ENCODE measurements at regions not wholly inside any gene's neighbourhood (a gene's known extent, or its start where the extent isn't known, plus 50 kb on each side); places are given as distances from the start of the nearest gene placed in this dataset.

GRCh38 chr4:19534159-19534558 lies 717.5 kb upstream of the SLIT2 start:
- Histone ChIP-seq H3K9me3 (no peaks in the 10 kb centered on the region), H3K36me3 (no peaks in the 10 kb centered on the region), H3K4me1 (ENCODE audit: insufficient read depth) (no peaks in the 10 kb centered on the region), H3K27ac (no peak overlapping the region), H3K4me3 (no peak overlapping the region), H3K27me3 (no peaks in the 10 kb centered on the region)
- intact Hi-C loops (cut with DNase I) = no loop called here
- no peak for TF ChIP-seq EP300 (IDR thresholded peaks at IDR 0.05)
- TF ChIP-seq POLR2A (IDR thresholded peaks at IDR 0.05) = no peak
- no peak for TF ChIP-seq CTCF (IDR thresholded peaks at IDR 0.05)
- no peak for DNase-seq
- 42 to 59% (median 57%) methylated on average over 3 of the region's 3 CpGs for WGBS, 3 donors

GRCh38 chr4:19531906-19532848 lies 719.5 kb upstream of the SLIT2 start:
- WGBS, 3 donors = 85 to 88% (median 87%) methylated on average over 5 of the region's 5 CpGs

GRCh38 chr4:19523964-19524363 lies 727.7 kb upstream of the SLIT2 start:
- WGBS, 3 donors = 88 to 98% (median 94%) methylated on average over 2 of the region's 2 CpGs
- no peak overlapping the region for H3K27ac ChIP-seq
- no peaks in the 10 kb centered on the region for H3K36me3 ChIP-seq
- no peaks in the 10 kb centered on the region for H3K9me3 ChIP-seq
- no peaks in the 10 kb centered on the region for H3K4me1 ChIP-seq (ENCODE audit: insufficient read depth)
- intact Hi-C loops (cut with DNase I) = no loop called here
- no peak for DNase-seq
- no peaks in the 10 kb centered on the region for H3K27me3 ChIP-seq
- no peak overlapping the region for H3K4me3 ChIP-seq
- no peak for TF ChIP-seq CTCF (IDR thresholded peaks at IDR 0.05)
- TF ChIP-seq POLR2A (IDR thresholded peaks at IDR 0.05) = no peak
- no peak for TF ChIP-seq EP300 (IDR thresholded peaks at IDR 0.05)

More at GRCh38 chr4:19531906-19532848, 719.5 kb upstream of the SLIT2 start:
- Histone ChIP-seq H3K9me3 (no peaks in the 10 kb centered on the region), H3K27ac (no peak overlapping the region), H3K4me3 (no peak overlapping the region), H3K27me3 (no peaks in the 10 kb centered on the region), H3K36me3 (no peaks in the 10 kb centered on the region), H3K4me1 (ENCODE audit: insufficient read depth) (no peaks in the 10 kb centered on the region)
- DNase-seq = no peak
- no peak for TF ChIP-seq CTCF (IDR thresholded peaks at IDR 0.05)
- no peak for TF ChIP-seq EP300 (IDR thresholded peaks at IDR 0.05)
- no peak for TF ChIP-seq POLR2A (IDR thresholded peaks at IDR 0.05)
- intact Hi-C loops (cut with DNase I) = no loop called here

GRCh38 chr4:19522966-19523365 lies 728.7 kb upstream of the SLIT2 start:
- no peak for DNase-seq
- Histone ChIP-seq H3K4me3 (no peak overlapping the region), H3K27ac (no peak overlapping the region), H3K4me1 (ENCODE audit: insufficient read depth) (no peaks in the 10 kb centered on the region), H3K36me3 (no peaks in the 10 kb centered on the region), H3K27me3 (no peaks in the 10 kb centered on the region), H3K9me3 (no peaks in the 10 kb centered on the region)
- 92 to 95% (median 95%) methylated on average over 3 of the region's 3 CpGs for WGBS, 3 donors
- intact Hi-C loops (cut with DNase I) = no loop called here
- TF ChIP-seq CTCF (IDR thresholded peaks at IDR 0.05) = no peak
- no peak for TF ChIP-seq POLR2A (IDR thresholded peaks at IDR 0.05)
- TF ChIP-seq EP300 (IDR thresholded peaks at IDR 0.05) = no peak
